Common myeloid progenitor, CD34-positive (primary cell): ENCODE measurements at regions not wholly inside any gene's neighbourhood (a gene's known extent, or its start where the extent isn't known, plus 50 kb on each side); places are given as distances from the start of the nearest gene placed in this dataset.

ENCODE experiments used
- CTCF ChIA-PET: fragments of 350-600 bp; sonication (Branson Sonifier 250); formaldehyde crosslinking; loops from one replicate; lab custom pipeline; 2021; ENCODE audit warnings: antibody characterized with exemption; lab: Charles Lee
- POLR2A ChIA-PET: fragments of 350-600 bp; sonication (Branson Sonifier 250); formaldehyde crosslinking; loops from one replicate; lab custom pipeline; 2021; ENCODE audit warnings: antibody characterized with exemption; lab: Charles Lee
- DNase-seq, 3 donors: peaks; one replicate each; pipeline versions ENCODE4 v3.0.0 to v3.0.0-alpha.2; 2013
- H3K27ac ChIP-seq, 2 experiments: 1 replicate in 1 of 2; 2 replicates in 1 of 2; pipeline ENCODE4 v1.7.0; 2013; ENCODE audit warnings: inconsistent platforms in 2 of 2, low read length in 2 of 2, mild to moderate bottlenecking in 2 of 2, low read depth in 1 of 2, moderate library complexity in 1 of 2; ENCODE audit not compliant: severe bottlenecking in 2 of 2, insufficient read depth in 1 of 2, poor library complexity in 1 of 2
- H3K27me3 ChIP-seq, 5 experiments: replicated peaks in 2 of 5; 1 replicate in 3 of 5; 2 replicates in 2 of 5; pipeline versions ENCODE4 v1.6.1 to v1.7.0; 2013; ENCODE audit warnings: low read length in 4 of 5, mild to moderate bottlenecking in 2 of 5, moderate library complexity in 2 of 5, inconsistent platforms in 1 of 5; ENCODE audit not compliant: insufficient read depth in 5 of 5, control insufficient read depth in 4 of 5
- H3K36me3 ChIP-seq, 4 experiments: 1 replicate in 2 of 4; 2 replicates in 2 of 4; pipeline versions ENCODE4 v1.6.1 to v1.7.0; 2013; ENCODE audit warnings: low read length in 3 of 4, control low read depth in 1 of 4, mild to moderate bottlenecking in 1 of 4; ENCODE audit not compliant: control insufficient read depth in 4 of 4, insufficient read depth in 4 of 4
- H3K4me1 ChIP-seq, 4 experiments: 1 replicate in 3 of 4; 2 replicates in 1 of 4; pipeline versions ENCODE4 v1.6.1 to v1.7.1; 2013; ENCODE audit warnings: low read length in 3 of 4, mild to moderate bottlenecking in 3 of 4, control low read depth in 1 of 4, inconsistent platforms in 1 of 4, moderate library complexity in 1 of 4; ENCODE audit not compliant: control insufficient read depth in 4 of 4, insufficient read depth in 4 of 4; ENCODE audit errors: control extremely low read depth in 1 of 4
- H3K4me3 ChIP-seq, 7 experiments: 1 replicate in 4 of 7; 2 replicates in 3 of 7; pipeline versions ENCODE4 v1.5.1 to v1.7.0; 2013; ENCODE audit warnings: mild to moderate bottlenecking in 7 of 7, low read length in 6 of 7, moderate library complexity in 6 of 7, inconsistent platforms in 2 of 7, low read depth in 2 of 7, control low read depth in 1 of 7; ENCODE audit not compliant: insufficient read depth in 4 of 7, control insufficient read depth in 1 of 7; ENCODE audit errors: extremely low read depth in 1 of 7
- H3K9me3 ChIP-seq, 5 experiments: 1 replicate in 4 of 5; 2 replicates in 1 of 5; pipeline versions ENCODE4 v1.6.1 to v1.7.1; 2013; ENCODE audit warnings: low read length in 4 of 5, mild to moderate bottlenecking in 2 of 5, inconsistent platforms in 1 of 5, low read depth in 1 of 5, moderate library complexity in 1 of 5; ENCODE audit not compliant: control insufficient read depth in 4 of 5, insufficient read depth in 2 of 5; ENCODE audit errors: control extremely low read depth in 1 of 5
- WGBS: methylation state at CpG from one replicate; pipeline ENCODE4 v1.1.5; 2013; ENCODE audit not compliant: insufficient coverage; 5-methylcytosine and 5-hydroxymethylcytosine counted together

- ChIA-PET POLR2A (no interaction called here), CTCF (interaction anchor here (0.9 kb wide), 1 partner anchor 18 kb away, joined by 3 read pairs; no protein-coding TSS in a partner anchor)
- no peak overlapping the region for H3K4me3 ChIP-seq
- H3K4me1 ChIP-seq: no peaks in the 10 kb centered on the region
- no peak overlapping the region for H3K27ac ChIP-seq
- H3K9me3 ChIP-seq: no peaks in the 10 kb centered on the region
- DNase-seq: no peak
- H3K27me3 ChIP-seq: no peaks in the 10 kb centered on the region
- no peaks in the 10 kb centered on the region for H3K36me3 ChIP-seq
Observed at GRCh38 chr5:89208392-89208791, 325.4 kb upstream of the MEF2C start.

DNA sequence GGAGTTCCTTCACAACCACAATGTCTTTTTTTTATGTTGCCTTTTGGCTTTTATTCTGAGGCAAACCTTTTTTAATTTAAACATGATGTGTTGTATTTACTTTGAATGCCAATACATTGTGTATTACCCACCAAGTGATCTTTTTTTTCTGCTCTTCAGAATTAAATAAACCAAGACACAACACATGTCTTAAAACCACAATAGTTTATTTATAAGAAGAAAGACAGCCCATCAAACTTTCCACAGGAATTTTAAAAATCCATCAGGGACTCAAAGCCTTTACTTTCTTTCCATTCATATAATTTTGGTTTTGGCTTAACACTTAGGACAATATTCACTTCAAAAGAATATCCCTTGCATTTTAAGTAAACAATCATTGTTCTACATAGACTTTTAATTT is 321.8 kb upstream of the MEF2C start:
- no peaks in the 10 kb centered on the region for H3K4me1 ChIP-seq
- H3K9me3 ChIP-seq: peaks cover 0 to 8% (median 6%) of the 10 kb centered on the region in 5 experiments
- no peaks in the 10 kb centered on the region for H3K36me3 ChIP-seq
- H3K27ac ChIP-seq: no peak overlapping the region
- no peak overlapping the region for H3K4me3 ChIP-seq
- H3K27me3 ChIP-seq: no peaks in the 10 kb centered on the region
- no peak for DNase-seq
- ChIA-PET POLR2A (no interaction called here), CTCF (no interaction called here)

DNA sequence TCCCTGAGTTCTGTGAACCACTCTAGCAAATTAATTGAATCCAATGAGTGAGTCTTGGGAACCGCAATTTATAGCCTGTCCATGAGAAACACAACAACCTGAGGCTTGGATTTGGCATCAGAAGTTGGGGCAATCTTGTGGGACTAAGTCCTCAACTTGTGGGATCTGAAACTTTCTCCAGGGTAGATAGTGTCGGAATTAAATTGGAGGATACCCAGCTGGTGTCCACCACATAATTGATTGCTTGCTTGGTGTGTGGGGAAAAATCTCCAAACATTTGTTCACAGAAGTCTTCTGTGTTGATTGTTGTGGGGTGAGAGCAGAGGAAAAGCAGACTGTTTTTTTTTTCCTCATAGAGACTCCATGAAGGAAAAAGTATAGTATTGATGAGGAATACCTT is 320.6 kb upstream of the MEF2C start:
- CTCF ChIA-PET: interaction anchor here (1.6 kb wide), 1 partner anchor 111 kb away, joined by 3 read pairs; no protein-coding TSS in a partner anchor

GRCh38 chr5:89200899-89201298 is 317.9 kb upstream of the MEF2C start:
- POLR2A ChIA-PET: no interaction called here
- no peak overlapping the region for H3K4me3 ChIP-seq
- H3K4me1 ChIP-seq: no peaks in the 10 kb centered on the region
- H3K27me3 ChIP-seq: no peaks in the 10 kb centered on the region
- no peak for DNase-seq
- no peaks in the 10 kb centered on the region for H3K36me3 ChIP-seq
- WGBS: 88% methylated on average over 2 of the region's 2 CpGs
- no peak overlapping the region for H3K27ac ChIP-seq
- CTCF ChIA-PET: interaction anchor here (1.1 kb wide), 1 partner anchor 10 kb away, joined by 3 read pairs; no protein-coding TSS in a partner anchor
- peaks cover 5 to 28% (median 16%) of the 10 kb centered on the region in 5 experiments for H3K9me3 ChIP-seq

More for the DNA sequence above, 320.6 kb upstream of the MEF2C start:
- Histone ChIP-seq H3K4me3 (no peak overlapping the region), H3K27ac (no peak overlapping the region), H3K4me1 (no peaks in the 10 kb centered on the region), H3K36me3 (no peaks in the 10 kb centered on the region), H3K27me3 (no peaks in the 10 kb centered on the region), H3K9me3 (peaks cover 2 to 15% (median 12%) of the 10 kb centered on the region in 5 experiments)
- POLR2A ChIA-PET: no interaction called here
- no peak for DNase-seq
- WGBS: 100% methylated on average over 1 of the region's 2 CpGs

- Histone ChIP-seq H3K9me3 (peaks cover 5 to 32% (median 16%) of the 10 kb centered on the region in 5 experiments), H3K4me3 (no peak overlapping the region), H3K27ac (no peak overlapping the region), H3K4me1 (no peaks in the 10 kb centered on the region), H3K36me3 (no peaks in the 10 kb centered on the region), H3K27me3 (no peaks in the 10 kb centered on the region)
- WGBS: no CpG with 5 or more reads among the region's 2 CpGs
- ChIA-PET CTCF (no interaction called here), POLR2A (no interaction called here)
- DNase-seq: peak in 1 of 3 donors; percentile 5
Observed at GRCh38 chr5:89199306-89199705, 316.3 kb upstream of the MEF2C start.

GRCh38 chr5:89191374-89191773 is 308.4 kb upstream of the MEF2C start:
- no peak for DNase-seq
- 100% methylated on average over 2 of the region's 2 CpGs for WGBS
- POLR2A ChIA-PET: no interaction called here
- peaks cover 0 to 5% (median under 1%) of the 10 kb centered on the region in 5 experiments for H3K9me3 ChIP-seq
- CTCF ChIA-PET: interaction anchor here (1.1 kb wide), 1 partner anchor 17 kb away, joined by 3 read pairs; no protein-coding TSS in a partner anchor
- H3K27ac ChIP-seq: no peak overlapping the region
- H3K4me3 ChIP-seq: no peak overlapping the region
- H3K36me3 ChIP-seq: no peaks in the 10 kb centered on the region
- peaks cover 5 to 12% (median 10%) of the 10 kb centered on the region in 4 experiments for H3K4me1 ChIP-seq
- no peaks in the 10 kb centered on the region for H3K27me3 ChIP-seq

GRCh38 chr5:89190515-89191265 is 307.7 kb upstream of the MEF2C start:
- Histone ChIP-seq H3K9me3 (peaks cover 0 to 5% (median 0%) of the 10 kb centered on the region in 5 experiments), H3K36me3 (no peaks in the 10 kb centered on the region), H3K4me3 (no peak overlapping the region), H3K4me1 (peaks cover 5 to 12% (median 10%) of the 10 kb centered on the region in 4 experiments), H3K27ac (no peak overlapping the region), H3K27me3 (no peaks in the 10 kb centered on the region)
- POLR2A ChIA-PET: no interaction called here
- DNase-seq: peak in 2 of 3 donors; percentile 11 to 12
- no CpG with 5 or more reads among the region's 3 CpGs for WGBS
- CTCF ChIA-PET: interaction anchor here (1.1 kb wide), 1 partner anchor 18 kb away, joined by 3 read pairs; no protein-coding TSS in a partner anchor
